ENCODE measurements at regions not wholly inside any gene's neighbourhood (a gene's known extent, or its start where the extent isn't known, plus 50 kb on each side); places are given as distances from the start of the nearest gene placed in this dataset.

DNA sequence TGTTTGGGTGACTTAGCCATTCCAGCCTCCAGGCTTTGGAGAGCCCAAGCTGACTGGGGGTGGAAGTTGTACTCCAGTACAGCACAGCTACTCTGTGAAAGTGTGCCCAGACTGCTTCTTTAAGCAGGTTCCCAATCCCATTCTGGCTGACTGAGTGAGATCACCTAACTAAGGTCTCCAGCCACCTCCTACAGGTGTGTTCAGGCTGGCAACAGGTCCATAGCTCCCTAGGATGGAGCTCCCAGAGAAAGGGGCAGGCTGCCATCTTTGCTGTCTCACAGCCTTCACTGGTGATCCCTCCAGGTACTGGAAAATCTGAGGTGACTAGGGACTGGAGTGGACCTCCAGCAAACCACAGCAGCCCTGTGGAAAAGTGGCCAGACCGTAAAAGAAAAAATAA is 445.3 kb upstream of the KCNMB2 start:
- Histone ChIP-seq H3K36me3 (ENCODE audit: insufficient read depth, low read length) (no peaks in the 10 kb centered on the region), H3K27ac (ENCODE audit: low read length) (no peak overlapping the region), H2AFZ (ENCODE audit: low read depth, low read length) (no peak overlapping the region), H3K27me3 (ENCODE audit: insufficient read depth, low read depth, low read length) (no peaks in the 10 kb centered on the region), H3K9ac (ENCODE audit: low read length) (no peak overlapping the region), H3K4me3 (ENCODE audit: low read length) (no peak overlapping the region), H3K4me2 (ENCODE audit: low read length) (no peak overlapping the region), H3K9me3 (ENCODE audit: low read length) (peaks cover 4% of the 10 kb centered on the region), H3F3A (ENCODE audit: insufficient read depth, low read length, poor library complexity, severe bottlenecking) (peaks cover 7% of the 10 kb centered on the region), H3K9me2 (ENCODE audit: insufficient read depth, low read length) (no peaks in the 10 kb centered on the region), H3K79me2 (replicated peaks; ENCODE audit: insufficient read depth, low read length) (no peaks in the 10 kb centered on the region), H4K20me1 (ENCODE audit: insufficient read depth) (no peaks in the 10 kb centered on the region)
- TF ChIP-seq, protein P1, sequence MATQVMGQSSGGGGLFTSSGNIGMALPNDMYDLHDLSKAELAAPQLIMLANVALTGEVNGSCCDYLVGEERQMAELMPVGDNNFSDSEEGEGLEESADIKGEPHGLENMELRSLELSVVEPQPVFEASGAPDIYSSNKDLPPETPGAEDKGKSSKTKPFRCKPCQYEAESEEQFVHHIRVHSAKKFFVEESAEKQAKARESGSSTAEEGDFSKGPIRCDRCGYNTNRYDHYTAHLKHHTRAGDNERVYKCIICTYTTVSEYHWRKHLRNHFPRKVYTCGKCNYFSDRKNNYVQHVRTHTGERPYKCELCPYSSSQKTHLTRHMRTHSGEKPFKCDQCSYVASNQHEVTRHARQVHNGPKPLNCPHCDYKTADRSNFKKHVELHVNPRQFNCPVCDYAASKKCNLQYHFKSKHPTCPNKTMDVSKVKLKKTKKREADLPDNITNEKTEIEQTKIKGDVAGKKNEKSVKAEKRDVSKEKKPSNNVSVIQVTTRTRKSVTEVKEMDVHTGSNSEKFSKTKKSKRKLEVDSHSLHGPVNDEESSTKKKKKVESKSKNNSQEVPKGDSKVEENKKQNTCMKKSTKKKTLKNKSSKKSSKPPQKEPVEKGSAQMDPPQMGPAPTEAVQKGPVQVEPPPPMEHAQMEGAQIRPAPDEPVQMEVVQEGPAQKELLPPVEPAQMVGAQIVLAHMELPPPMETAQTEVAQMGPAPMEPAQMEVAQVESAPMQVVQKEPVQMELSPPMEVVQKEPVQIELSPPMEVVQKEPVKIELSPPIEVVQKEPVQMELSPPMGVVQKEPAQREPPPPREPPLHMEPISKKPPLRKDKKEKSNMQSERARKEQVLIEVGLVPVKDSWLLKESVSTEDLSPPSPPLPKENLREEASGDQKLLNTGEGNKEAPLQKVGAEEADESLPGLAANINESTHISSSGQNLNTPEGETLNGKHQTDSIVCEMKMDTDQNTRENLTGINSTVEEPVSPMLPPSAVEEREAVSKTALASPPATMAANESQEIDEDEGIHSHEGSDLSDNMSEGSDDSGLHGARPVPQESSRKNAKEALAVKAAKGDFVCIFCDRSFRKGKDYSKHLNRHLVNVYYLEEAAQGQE (IDR thresholded peaks at IDR 0.05; ENCODE audit: borderline replicate concordance) = no peak
- TF ChIP-seq EZH2 (IDR thresholded peaks at IDR 0.05; ENCODE audit: borderline replicate concordance, insufficient read depth, low read length, poor library complexity, severe bottlenecking) = no peak
- TF ChIP-seq, protein P2, sequence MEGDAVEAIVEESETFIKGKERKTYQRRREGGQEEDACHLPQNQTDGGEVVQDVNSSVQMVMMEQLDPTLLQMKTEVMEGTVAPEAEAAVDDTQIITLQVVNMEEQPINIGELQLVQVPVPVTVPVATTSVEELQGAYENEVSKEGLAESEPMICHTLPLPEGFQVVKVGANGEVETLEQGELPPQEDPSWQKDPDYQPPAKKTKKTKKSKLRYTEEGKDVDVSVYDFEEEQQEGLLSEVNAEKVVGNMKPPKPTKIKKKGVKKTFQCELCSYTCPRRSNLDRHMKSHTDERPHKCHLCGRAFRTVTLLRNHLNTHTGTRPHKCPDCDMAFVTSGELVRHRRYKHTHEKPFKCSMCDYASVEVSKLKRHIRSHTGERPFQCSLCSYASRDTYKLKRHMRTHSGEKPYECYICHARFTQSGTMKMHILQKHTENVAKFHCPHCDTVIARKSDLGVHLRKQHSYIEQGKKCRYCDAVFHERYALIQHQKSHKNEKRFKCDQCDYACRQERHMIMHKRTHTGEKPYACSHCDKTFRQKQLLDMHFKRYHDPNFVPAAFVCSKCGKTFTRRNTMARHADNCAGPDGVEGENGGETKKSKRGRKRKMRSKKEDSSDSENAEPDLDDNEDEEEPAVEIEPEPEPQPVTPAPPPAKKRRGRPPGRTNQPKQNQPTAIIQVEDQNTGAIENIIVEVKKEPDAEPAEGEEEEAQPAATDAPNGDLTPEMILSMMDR (IDR thresholded peaks at IDR 0.05; ENCODE audit: poor library complexity, severe bottlenecking) = no peak
- TF ChIP-seq MXI1 (conservative IDR thresholded peaks at IDR 0.05; ENCODE audit: poor library complexity, severe bottlenecking) = no peak

DNA sequence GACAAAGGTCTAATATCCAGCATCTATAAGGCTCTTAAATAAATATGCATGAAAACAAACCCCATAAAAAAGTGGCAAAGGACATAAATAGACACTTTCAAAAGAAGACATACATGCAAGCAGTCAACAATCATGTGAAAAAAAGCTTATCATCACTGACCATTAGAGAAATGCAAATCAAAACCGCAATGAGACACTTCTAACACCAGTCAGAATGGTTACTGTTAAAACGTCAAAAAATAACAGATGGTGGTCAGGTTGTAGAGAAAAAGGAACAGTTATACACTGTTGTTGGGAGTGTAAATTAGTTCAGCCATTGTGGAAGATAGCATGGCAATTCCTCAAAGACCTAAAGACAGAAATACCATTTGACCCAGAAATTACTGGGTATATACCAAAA is 440.7 kb upstream of the KCNMB2 start:
- Histone ChIP-seq H3F3A (ENCODE audit: insufficient read depth, low read length, poor library complexity, severe bottlenecking) (no peaks in the 10 kb centered on the region), H2AFZ (ENCODE audit: low read depth, low read length) (no peak overlapping the region), H3K79me2 (replicated peaks; ENCODE audit: insufficient read depth, low read length) (no peaks in the 10 kb centered on the region), H3K9ac (ENCODE audit: low read length) (no peak overlapping the region), H3K4me3 (ENCODE audit: low read length) (no peak overlapping the region), H3K4me2 (ENCODE audit: low read length) (no peak overlapping the region), H4K20me1 (ENCODE audit: insufficient read depth) (no peaks in the 10 kb centered on the region), H3K9me3 (ENCODE audit: low read length) (peaks cover 4% of the 10 kb centered on the region), H3K27me3 (ENCODE audit: insufficient read depth, low read depth, low read length) (no peaks in the 10 kb centered on the region), H3K36me3 (ENCODE audit: insufficient read depth, low read length) (no peaks in the 10 kb centered on the region), H3K9me2 (ENCODE audit: insufficient read depth, low read length) (no peaks in the 10 kb centered on the region), H3K27ac (ENCODE audit: low read length) (no peak overlapping the region)
- TF ChIP-seq POLR2AphosphoS5 (IDR thresholded peaks at IDR 0.05) (no peak), EZH2 (IDR thresholded peaks at IDR 0.05; ENCODE audit: borderline replicate concordance, insufficient read depth, low read length, poor library complexity, severe bottlenecking) (no peak), SMC3 (conservative IDR thresholded peaks at IDR 0.05; ENCODE audit: poor library complexity) (no peak), MXI1 (conservative IDR thresholded peaks at IDR 0.05; ENCODE audit: poor library complexity, severe bottlenecking) (no peak), RAD21 (conservative IDR thresholded peaks at IDR 0.05) (no peak), EP300 (conservative IDR thresholded peaks at IDR 0.05; ENCODE audit: poor library complexity, severe bottlenecking) (no peak), TAF1 (IDR thresholded peaks at IDR 0.05; ENCODE audit: low read depth) (no peak)
- TF ChIP-seq, protein P2 (IDR thresholded peaks at IDR 0.05; ENCODE audit: poor library complexity, severe bottlenecking) = no peak
- TF ChIP-seq, protein P1 (IDR thresholded peaks at IDR 0.05; ENCODE audit: borderline replicate concordance) = no peak

Measured in neural cell (in vitro differentiated cells).